PC-9 (cell line): ENCODE measurements at regions not wholly inside any gene's neighbourhood (a gene's known extent, or its start where the extent isn't known, plus 50 kb on each side); places are given as distances from the start of the nearest gene placed in this dataset.

Experiments
- EZH2 ChIP-seq: fragments of 200-600 bp; sonication (generic); IDR thresholded peaks from 2 replicates; pipeline ENCODE4 v1.8.0; 2017; ENCODE audit warnings: antibody characterized with exemption, low read depth
- TF ChIP-seq, protein P1 (sequence below): fragments of 200-600 bp; sonication (generic); conservative IDR thresholded peaks from 2 replicates; pipeline ENCODE4 v1.6.1; 2017; ENCODE audit warnings: mixed run types, antibody characterized with exemption, mild to moderate bottlenecking, moderate library complexity

DNA sequence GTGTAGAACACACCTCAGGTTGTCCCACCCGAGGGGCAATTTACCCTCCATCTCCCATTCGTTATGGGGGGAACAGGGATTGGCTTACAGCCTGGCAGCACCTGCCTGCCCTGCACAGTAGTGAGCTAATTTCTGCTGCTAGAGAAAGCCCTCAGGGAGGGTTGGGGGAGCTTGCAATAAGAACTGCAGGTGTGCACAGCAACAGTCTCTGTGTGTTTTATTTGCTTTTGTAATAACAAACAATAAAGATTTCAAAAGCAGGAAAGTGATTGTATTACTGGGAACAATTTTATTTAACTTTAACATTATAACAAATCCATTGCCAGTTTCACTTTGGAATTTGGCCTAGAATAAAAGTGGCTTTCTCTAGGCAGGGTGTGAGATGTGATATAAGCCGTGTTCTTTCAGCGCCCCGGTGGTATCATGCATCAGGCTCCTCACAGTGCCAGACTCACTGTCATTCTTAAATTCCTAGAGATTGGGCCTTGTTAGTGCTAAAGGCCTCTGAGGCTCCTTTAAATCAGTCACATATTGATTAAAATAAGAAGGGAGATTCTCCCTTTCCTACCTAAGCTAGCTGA is 81.1 kb downstream of the RMI1 start:
- TF ChIP-seq, protein P1, sequence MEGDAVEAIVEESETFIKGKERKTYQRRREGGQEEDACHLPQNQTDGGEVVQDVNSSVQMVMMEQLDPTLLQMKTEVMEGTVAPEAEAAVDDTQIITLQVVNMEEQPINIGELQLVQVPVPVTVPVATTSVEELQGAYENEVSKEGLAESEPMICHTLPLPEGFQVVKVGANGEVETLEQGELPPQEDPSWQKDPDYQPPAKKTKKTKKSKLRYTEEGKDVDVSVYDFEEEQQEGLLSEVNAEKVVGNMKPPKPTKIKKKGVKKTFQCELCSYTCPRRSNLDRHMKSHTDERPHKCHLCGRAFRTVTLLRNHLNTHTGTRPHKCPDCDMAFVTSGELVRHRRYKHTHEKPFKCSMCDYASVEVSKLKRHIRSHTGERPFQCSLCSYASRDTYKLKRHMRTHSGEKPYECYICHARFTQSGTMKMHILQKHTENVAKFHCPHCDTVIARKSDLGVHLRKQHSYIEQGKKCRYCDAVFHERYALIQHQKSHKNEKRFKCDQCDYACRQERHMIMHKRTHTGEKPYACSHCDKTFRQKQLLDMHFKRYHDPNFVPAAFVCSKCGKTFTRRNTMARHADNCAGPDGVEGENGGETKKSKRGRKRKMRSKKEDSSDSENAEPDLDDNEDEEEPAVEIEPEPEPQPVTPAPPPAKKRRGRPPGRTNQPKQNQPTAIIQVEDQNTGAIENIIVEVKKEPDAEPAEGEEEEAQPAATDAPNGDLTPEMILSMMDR: no peak
- no peak for TF ChIP-seq EZH2
